AG09309 (cell line): ENCODE measurements at regions not wholly inside any gene's neighbourhood (a gene's known extent, or its start where the extent isn't known, plus 50 kb on each side); places are given as distances from the start of the nearest gene placed in this dataset.

Experiments
- DNase-seq: peaks from one replicate; pipeline ENCODE4 v3.0.0-alpha.2; 2010; ENCODE audit warnings: low read depth
- H3K4me3 ChIP-seq: 2 replicates; pipeline ENCODE4 v1.5.1; 2011; ENCODE audit warnings: mild to moderate bottlenecking, low read depth, low read length, moderate library complexity; ENCODE audit not compliant: control insufficient read depth
- TF ChIP-seq, protein P1 (sequence below): IDR thresholded peaks from 2 replicates; pipeline ENCODE4 v1.5.1; 2011; ENCODE audit warnings: mild to moderate bottlenecking, low read depth, low read length, inconsistent platforms; ENCODE audit not compliant: insufficient read depth, control insufficient read depth; ENCODE audit errors: missing control alignments

DNA sequence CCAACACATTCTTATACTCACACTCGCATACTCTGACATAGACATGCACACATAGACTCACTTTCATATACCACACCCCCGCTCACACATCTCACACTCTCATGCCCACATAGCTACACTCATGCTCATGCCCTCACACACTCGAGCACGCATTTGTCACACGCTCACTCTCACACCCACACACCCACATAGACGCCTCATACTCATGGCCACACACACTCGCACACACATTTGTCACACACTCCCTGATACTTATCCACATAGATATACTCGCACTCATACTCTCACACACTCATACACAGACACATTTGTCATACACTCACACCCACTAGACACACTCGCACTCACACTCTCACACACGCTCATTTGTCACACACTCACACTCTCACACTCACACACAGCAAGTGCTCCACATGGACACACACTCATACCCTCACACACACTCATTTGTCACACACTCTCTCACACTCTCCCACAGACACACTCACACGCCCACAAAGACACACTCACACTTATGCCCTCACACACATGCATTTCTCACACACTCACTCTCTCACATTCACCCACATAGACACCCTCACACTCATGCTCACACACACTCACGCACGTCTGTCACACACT lies 50.9 kb downstream of the TNP1 start:
- no peak for DNase-seq
- H3K4me3 ChIP-seq, result no peak overlapping the region
- TF ChIP-seq, protein P1, sequence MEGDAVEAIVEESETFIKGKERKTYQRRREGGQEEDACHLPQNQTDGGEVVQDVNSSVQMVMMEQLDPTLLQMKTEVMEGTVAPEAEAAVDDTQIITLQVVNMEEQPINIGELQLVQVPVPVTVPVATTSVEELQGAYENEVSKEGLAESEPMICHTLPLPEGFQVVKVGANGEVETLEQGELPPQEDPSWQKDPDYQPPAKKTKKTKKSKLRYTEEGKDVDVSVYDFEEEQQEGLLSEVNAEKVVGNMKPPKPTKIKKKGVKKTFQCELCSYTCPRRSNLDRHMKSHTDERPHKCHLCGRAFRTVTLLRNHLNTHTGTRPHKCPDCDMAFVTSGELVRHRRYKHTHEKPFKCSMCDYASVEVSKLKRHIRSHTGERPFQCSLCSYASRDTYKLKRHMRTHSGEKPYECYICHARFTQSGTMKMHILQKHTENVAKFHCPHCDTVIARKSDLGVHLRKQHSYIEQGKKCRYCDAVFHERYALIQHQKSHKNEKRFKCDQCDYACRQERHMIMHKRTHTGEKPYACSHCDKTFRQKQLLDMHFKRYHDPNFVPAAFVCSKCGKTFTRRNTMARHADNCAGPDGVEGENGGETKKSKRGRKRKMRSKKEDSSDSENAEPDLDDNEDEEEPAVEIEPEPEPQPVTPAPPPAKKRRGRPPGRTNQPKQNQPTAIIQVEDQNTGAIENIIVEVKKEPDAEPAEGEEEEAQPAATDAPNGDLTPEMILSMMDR, result no peak

GRCh38 chr2:216807857-216808272 lies 52.0 kb downstream of the TNP1 start:
- TF ChIP-seq, protein P1, result no peak
- no peak for DNase-seq
- H3K4me3 ChIP-seq, result no peak overlapping the region

GRCh38 chr2:216804357-216805350 lies 55.2 kb downstream of the TNP1 start:
- no peak overlapping the region for H3K4me3 ChIP-seq
- TF ChIP-seq, protein P1, result no peak
- no peak for DNase-seq

DNA sequence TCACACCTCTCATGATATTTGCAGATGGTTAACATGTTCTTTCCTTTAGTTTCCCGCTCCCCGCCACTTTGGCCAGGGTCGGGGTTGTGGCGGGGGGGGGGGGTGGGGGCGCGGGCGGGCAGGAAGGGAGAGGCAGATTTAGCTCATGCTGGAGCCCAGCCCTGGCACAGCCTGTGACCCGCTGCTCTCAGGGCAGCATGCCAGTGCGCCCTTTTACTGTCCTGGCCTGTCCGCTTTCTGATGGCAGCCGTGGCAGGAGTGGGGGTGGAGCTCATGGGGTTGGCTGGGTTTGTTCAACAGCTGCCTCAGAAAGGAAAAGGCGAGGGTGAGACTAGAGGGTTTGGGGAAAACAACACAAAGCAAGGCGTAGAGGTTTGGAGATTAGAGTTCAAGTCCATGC lies 56.1 kb downstream of the TNP1 start:
- TF ChIP-seq, protein P1, result no peak
- H3K4me3 ChIP-seq, result no peak overlapping the region
- DNase-seq, result no peak

- H3K4me3 ChIP-seq, result no peak overlapping the region
- no peak for DNase-seq
- TF ChIP-seq, protein P1, result no peak
These were observed 57.2 kb downstream of the TNP1 start for GRCh38 chr2:216802516-216803215.

- no peak overlapping the region for H3K4me3 ChIP-seq
- TF ChIP-seq, protein P1, result no peak
- no peak for DNase-seq
These were observed 59.0 kb downstream of the TNP1 start for GRCh38 chr2:216800836-216801235.
